ENCODE measurements at regions not wholly inside any gene's neighbourhood (a gene's known extent, or its start where the extent isn't known, plus 50 kb on each side); places are given as distances from the start of the nearest gene placed in this dataset.

- TF ChIP-seq, protein P1, sequence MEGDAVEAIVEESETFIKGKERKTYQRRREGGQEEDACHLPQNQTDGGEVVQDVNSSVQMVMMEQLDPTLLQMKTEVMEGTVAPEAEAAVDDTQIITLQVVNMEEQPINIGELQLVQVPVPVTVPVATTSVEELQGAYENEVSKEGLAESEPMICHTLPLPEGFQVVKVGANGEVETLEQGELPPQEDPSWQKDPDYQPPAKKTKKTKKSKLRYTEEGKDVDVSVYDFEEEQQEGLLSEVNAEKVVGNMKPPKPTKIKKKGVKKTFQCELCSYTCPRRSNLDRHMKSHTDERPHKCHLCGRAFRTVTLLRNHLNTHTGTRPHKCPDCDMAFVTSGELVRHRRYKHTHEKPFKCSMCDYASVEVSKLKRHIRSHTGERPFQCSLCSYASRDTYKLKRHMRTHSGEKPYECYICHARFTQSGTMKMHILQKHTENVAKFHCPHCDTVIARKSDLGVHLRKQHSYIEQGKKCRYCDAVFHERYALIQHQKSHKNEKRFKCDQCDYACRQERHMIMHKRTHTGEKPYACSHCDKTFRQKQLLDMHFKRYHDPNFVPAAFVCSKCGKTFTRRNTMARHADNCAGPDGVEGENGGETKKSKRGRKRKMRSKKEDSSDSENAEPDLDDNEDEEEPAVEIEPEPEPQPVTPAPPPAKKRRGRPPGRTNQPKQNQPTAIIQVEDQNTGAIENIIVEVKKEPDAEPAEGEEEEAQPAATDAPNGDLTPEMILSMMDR (IDR thresholded peaks at IDR 0.05; ENCODE audit: low read depth, low read length): no peak
- H3K4me3 ChIP-seq (ENCODE audit: low read depth, low read length): no peak overlapping the region
- no peaks in the 10 kb centered on the region for H3K36me3 ChIP-seq
- DNase-seq: no peak
- H3K27me3 ChIP-seq (ENCODE audit: insufficient read depth, low read depth, severe bottlenecking): no peaks in the 10 kb centered on the region
- no peak overlapping the region for H3K27ac ChIP-seq
- no peaks in the 10 kb centered on the region for H3K9me3 ChIP-seq (ENCODE audit: severe bottlenecking)
Observed at GRCh38 chr13:106383791-106384190, 151.7 kb downstream of the EFNB2 start.

GRCh38 chr13:106382534-106382933 is 152.9 kb downstream of the EFNB2 start:
- no peak for DNase-seq
- H3K4me3 ChIP-seq (ENCODE audit: low read depth, low read length): no peak overlapping the region

DNA sequence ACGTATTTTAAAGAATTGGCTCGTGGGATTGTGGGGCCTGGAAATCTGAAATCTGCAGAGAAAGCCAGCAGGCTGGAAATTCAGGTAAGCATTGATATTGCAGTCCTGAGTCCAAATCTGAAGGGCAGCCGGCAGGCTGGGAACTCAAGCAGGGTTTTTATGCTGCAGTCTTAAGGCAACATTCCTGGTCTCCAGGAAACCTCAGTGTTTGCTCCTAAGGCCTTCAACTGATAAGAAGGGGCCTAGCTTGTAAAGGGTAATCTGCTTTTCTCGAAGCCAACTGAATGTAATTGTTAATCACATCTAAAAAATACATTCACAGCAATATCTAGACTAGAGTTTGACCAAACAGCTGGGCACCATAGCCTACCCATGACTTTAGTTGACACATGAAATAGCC is 154.4 kb downstream of the EFNB2 start:
- DNase-seq: no peak
- Histone ChIP-seq H3K36me3 (no peaks in the 10 kb centered on the region), H3K27ac (no peak overlapping the region), H3K4me3 (ENCODE audit: low read depth, low read length) (no peak overlapping the region), H3K9me3 (ENCODE audit: severe bottlenecking) (no peaks in the 10 kb centered on the region), H3K27me3 (ENCODE audit: insufficient read depth, low read depth, severe bottlenecking) (no peaks in the 10 kb centered on the region)
- TF ChIP-seq, protein P1 (IDR thresholded peaks at IDR 0.05; ENCODE audit: low read depth, low read length): no peak

More at GRCh38 chr13:106382534-106382933, 152.9 kb downstream of the EFNB2 start:
- Histone ChIP-seq H3K27me3 (ENCODE audit: insufficient read depth, low read depth, severe bottlenecking) (no peaks in the 10 kb centered on the region), H3K36me3 (no peaks in the 10 kb centered on the region), H3K27ac (no peak overlapping the region), H3K9me3 (ENCODE audit: severe bottlenecking) (no peaks in the 10 kb centered on the region)
- TF ChIP-seq, protein P1 (IDR thresholded peaks at IDR 0.05; ENCODE audit: low read depth, low read length): peak; percentile 17; the same call in 1 of the 2 replicates

DNA sequence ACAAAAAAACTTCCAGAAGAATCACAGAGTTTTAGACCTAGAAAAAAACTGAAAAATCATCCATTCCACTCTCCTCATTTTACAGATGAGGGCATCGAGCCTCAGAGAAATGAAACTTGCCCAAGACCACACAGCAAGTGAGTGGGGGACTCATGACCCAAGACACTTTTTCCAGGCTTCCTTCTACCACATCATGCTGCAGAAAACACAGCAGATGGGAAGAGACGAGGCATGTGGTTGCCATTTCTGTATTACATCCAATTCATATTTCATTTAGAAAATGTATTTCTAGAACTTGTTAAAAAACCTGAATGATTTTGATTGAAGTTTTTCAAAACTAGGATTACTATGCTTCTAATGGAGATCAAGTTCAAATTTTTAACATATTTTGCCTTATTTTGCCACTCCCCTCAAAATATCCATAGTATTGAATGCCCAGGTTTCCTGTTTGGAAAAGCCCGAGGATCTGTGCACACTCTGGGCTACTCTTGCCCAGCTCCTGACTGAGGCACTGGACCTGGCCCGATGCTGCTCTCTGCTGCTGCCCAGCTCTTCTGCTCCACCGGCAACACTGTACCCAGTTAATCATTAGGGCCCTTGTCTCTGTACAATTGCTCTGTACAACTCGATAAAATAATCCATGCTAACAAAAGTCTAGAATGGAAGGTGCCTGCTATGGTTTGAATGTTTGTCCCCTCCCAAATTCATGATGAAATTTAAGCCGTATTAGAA is 157.4 kb downstream of the EFNB2 start:
- H3K27me3 ChIP-seq (ENCODE audit: insufficient read depth, low read depth, severe bottlenecking): no peaks in the 10 kb centered on the region

GRCh38 chr13:106377341-106377740 is 158.1 kb downstream of the EFNB2 start:
- Histone ChIP-seq H3K27ac (no peak overlapping the region), H3K27me3 (ENCODE audit: insufficient read depth, low read depth, severe bottlenecking) (no peaks in the 10 kb centered on the region), H3K36me3 (no peaks in the 10 kb centered on the region), H3K9me3 (ENCODE audit: severe bottlenecking) (no peaks in the 10 kb centered on the region), H3K4me3 (ENCODE audit: low read depth, low read length) (no peak overlapping the region)
- no peak for DNase-seq
- TF ChIP-seq, protein P1 (IDR thresholded peaks at IDR 0.05; ENCODE audit: low read depth, low read length): no peak

More for the DNA sequence above, 157.4 kb downstream of the EFNB2 start:
- no peak overlapping the region for H3K4me3 ChIP-seq (ENCODE audit: low read depth, low read length)
- no peaks in the 10 kb centered on the region for H3K36me3 ChIP-seq
- no peak for DNase-seq
- H3K9me3 ChIP-seq (ENCODE audit: severe bottlenecking): no peaks in the 10 kb centered on the region
- no peak overlapping the region for H3K27ac ChIP-seq
- TF ChIP-seq, protein P1 (IDR thresholded peaks at IDR 0.05; ENCODE audit: low read depth, low read length): no peak
